IPS-18a (cell line): ENCODE measurements at regions not wholly inside any gene's neighbourhood (a gene's known extent, or its start where the extent isn't known, plus 50 kb on each side); places are given as distances from the start of the nearest gene placed in this dataset.

ENCODE experiments used
- H3K27ac ChIP-seq: one replicate; pipeline ENCODE4 v1.5.1; 2013; ENCODE audit warnings: low read length
- H3K27me3 ChIP-seq: one replicate; pipeline ENCODE4 v1.6.1; 2013; ENCODE audit warnings: mild to moderate bottlenecking, low read length; ENCODE audit not compliant: control insufficient read depth, insufficient read depth
- H3K36me3 ChIP-seq: one replicate; pipeline ENCODE4 v1.6.1; 2013; ENCODE audit warnings: low read depth, low read length; ENCODE audit not compliant: control insufficient read depth
- H3K4me1 ChIP-seq: one replicate; pipeline ENCODE4 v1.6.1; 2013; ENCODE audit warnings: low read depth, low read length; ENCODE audit not compliant: control insufficient read depth
- H3K4me3 ChIP-seq: one replicate; pipeline ENCODE4 v1.5.1; 2013; ENCODE audit warnings: low read length
- H3K9ac ChIP-seq: one replicate; pipeline ENCODE4 v1.6.1; 2013; ENCODE audit warnings: mild to moderate bottlenecking, low read length, moderate library complexity
- H3K9me3 ChIP-seq: one replicate; pipeline ENCODE4 v1.6.1; 2013; ENCODE audit warnings: low read depth, low read length; ENCODE audit not compliant: control insufficient read depth

- H3K27me3 ChIP-seq: no peaks in the 10 kb centered on the region
- no peak overlapping the region for H3K4me3 ChIP-seq
- peaks cover 4% of the 10 kb centered on the region for H3K4me1 ChIP-seq
- no peak overlapping the region for H3K9ac ChIP-seq
- no peak overlapping the region for H3K27ac ChIP-seq
- H3K36me3 ChIP-seq: no peaks in the 10 kb centered on the region
- no peaks in the 10 kb centered on the region for H3K9me3 ChIP-seq
These were observed 230.6 kb upstream of the DACH1 start for GRCh38 chr13:72097568-72097967.

- Histone ChIP-seq H3K27me3 (no peaks in the 10 kb centered on the region), H3K36me3 (no peaks in the 10 kb centered on the region), H3K4me3 (no peak overlapping the region), H3K4me1 (no peaks in the 10 kb centered on the region), H3K27ac (no peak overlapping the region), H3K9me3 (no peaks in the 10 kb centered on the region), H3K9ac (no peak overlapping the region)
These were observed 226.3 kb upstream of the DACH1 start for GRCh38 chr13:72093262-72093661.

- H3K9me3 ChIP-seq: no peaks in the 10 kb centered on the region
- no peak overlapping the region for H3K9ac ChIP-seq
- H3K4me1 ChIP-seq: peaks cover 3% of the 10 kb centered on the region
- no peaks in the 10 kb centered on the region for H3K27me3 ChIP-seq
- no peaks in the 10 kb centered on the region for H3K36me3 ChIP-seq
- no peak overlapping the region for H3K4me3 ChIP-seq
- no peak overlapping the region for H3K27ac ChIP-seq
These were observed 207.7 kb upstream of the DACH1 start for GRCh38 chr13:72074663-72075062.

GRCh38 chr13:72072261-72072660, 205.3 kb upstream of the DACH1 start:
- no peaks in the 10 kb centered on the region for H3K27me3 ChIP-seq
- H3K4me1 ChIP-seq: peaks cover 3% of the 10 kb centered on the region
- no peak overlapping the region for H3K4me3 ChIP-seq
- H3K36me3 ChIP-seq: no peaks in the 10 kb centered on the region
- no peaks in the 10 kb centered on the region for H3K9me3 ChIP-seq
- H3K27ac ChIP-seq: no peak overlapping the region
- H3K9ac ChIP-seq: no peak overlapping the region

GRCh38 chr13:72071713-72072112, 204.7 kb upstream of the DACH1 start:
- Histone ChIP-seq H3K27me3 (no peaks in the 10 kb centered on the region), H3K9ac (no peak overlapping the region), H3K4me3 (no peak overlapping the region), H3K4me1 (peaks cover 3% of the 10 kb centered on the region), H3K27ac (no peak overlapping the region), H3K9me3 (no peaks in the 10 kb centered on the region), H3K36me3 (no peaks in the 10 kb centered on the region)

- H3K9ac ChIP-seq: no peak overlapping the region
- H3K9me3 ChIP-seq: no peaks in the 10 kb centered on the region
- H3K36me3 ChIP-seq: no peaks in the 10 kb centered on the region
- no peak overlapping the region for H3K27ac ChIP-seq
- H3K27me3 ChIP-seq: no peaks in the 10 kb centered on the region
- H3K4me3 ChIP-seq: no peak overlapping the region
- H3K4me1 ChIP-seq: peaks cover 6% of the 10 kb centered on the region
These were observed 195.6 kb upstream of the DACH1 start for GRCh38 chr13:72062566-72062965.

GRCh38 chr13:72061613-72062012, 194.6 kb upstream of the DACH1 start:
- Histone ChIP-seq H3K9ac (no peak overlapping the region), H3K27ac (no peak overlapping the region), H3K27me3 (no peaks in the 10 kb centered on the region), H3K9me3 (no peaks in the 10 kb centered on the region), H3K4me1 (peaks cover 6% of the 10 kb centered on the region), H3K36me3 (no peaks in the 10 kb centered on the region), H3K4me3 (no peak overlapping the region)

- Histone ChIP-seq H3K27ac (no peak overlapping the region), H3K9ac (no peak overlapping the region), H3K4me1 (no peaks in the 10 kb centered on the region), H3K36me3 (no peaks in the 10 kb centered on the region), H3K27me3 (no peaks in the 10 kb centered on the region), H3K9me3 (peaks cover 2% of the 10 kb centered on the region), H3K4me3 (no peak overlapping the region)
These were observed 183.2 kb upstream of the DACH1 start for GRCh38 chr13:72050251-72050650.

GRCh38 chr13:72043366-72043765, 176.4 kb upstream of the DACH1 start:
- H3K27ac ChIP-seq: no peak overlapping the region
- H3K9ac ChIP-seq: no peak overlapping the region
- no peaks in the 10 kb centered on the region for H3K27me3 ChIP-seq
- H3K9me3 ChIP-seq: no peaks in the 10 kb centered on the region
- no peak overlapping the region for H3K4me3 ChIP-seq
- H3K36me3 ChIP-seq: no peaks in the 10 kb centered on the region
- no peaks in the 10 kb centered on the region for H3K4me1 ChIP-seq

- Histone ChIP-seq H3K27ac (no peak overlapping the region), H3K4me3 (no peak overlapping the region), H3K27me3 (no peaks in the 10 kb centered on the region), H3K9me3 (no peaks in the 10 kb centered on the region), H3K9ac (no peak overlapping the region), H3K4me1 (no peaks in the 10 kb centered on the region), H3K36me3 (no peaks in the 10 kb centered on the region)
These were observed 174.2 kb upstream of the DACH1 start for GRCh38 chr13:72041165-72041564.

- Histone ChIP-seq H3K27me3 (no peaks in the 10 kb centered on the region), H3K4me3 (no peak overlapping the region), H3K4me1 (no peaks in the 10 kb centered on the region), H3K9ac (no peak overlapping the region), H3K9me3 (no peaks in the 10 kb centered on the region), H3K36me3 (no peaks in the 10 kb centered on the region), H3K27ac (no peak overlapping the region)
These were observed 172.1 kb upstream of the DACH1 start for GRCh38 chr13:72039126-72039525.

GRCh38 chr13:72029981-72030380, 163.0 kb upstream of the DACH1 start:
- Histone ChIP-seq H3K27ac (no peak overlapping the region), H3K36me3 (no peaks in the 10 kb centered on the region), H3K4me3 (no peak overlapping the region), H3K27me3 (no peaks in the 10 kb centered on the region), H3K9ac (no peak overlapping the region), H3K4me1 (no peaks in the 10 kb centered on the region), H3K9me3 (no peaks in the 10 kb centered on the region)
